ENCODE measurements at regions not wholly inside any gene's neighbourhood (a gene's known extent, or its start where the extent isn't known, plus 50 kb on each side); places are given as distances from the start of the nearest gene placed in this dataset.

DNA sequence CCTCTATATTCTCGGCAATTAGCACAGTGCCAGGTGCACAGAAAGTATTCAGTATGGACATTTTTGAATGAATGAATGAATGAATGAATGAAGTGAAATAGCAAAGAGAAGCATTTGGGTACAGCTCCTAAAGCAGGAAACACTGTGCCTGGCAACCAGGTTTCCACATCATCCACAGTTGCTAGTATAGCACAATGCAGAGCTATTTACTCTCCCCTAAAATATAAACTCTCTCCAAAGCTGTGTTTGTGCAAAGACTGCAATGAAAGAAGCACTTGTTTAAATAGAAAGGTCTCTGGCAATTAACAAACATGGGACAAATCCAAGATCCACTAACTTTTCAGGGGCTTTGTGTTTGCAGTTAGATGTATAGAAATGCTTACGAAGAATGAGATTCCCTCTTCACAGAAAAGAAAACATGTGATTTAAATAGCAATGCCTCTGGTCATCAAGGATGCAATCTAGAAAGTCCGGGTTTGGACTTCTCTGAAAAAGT, 103.0 kb upstream of the OPCML start:
- no peak for TF ChIP-seq GATA2 (IDR thresholded peaks at IDR 0.05; ENCODE audit: low read depth, low read length)
- TF ChIP-seq GATA3 (IDR thresholded peaks at IDR 0.05; ENCODE audit: low read depth, low read length): no peak
